SK-N-SH (cell line): ENCODE measurements at regions not wholly inside any gene's neighbourhood (a gene's known extent, or its start where the extent isn't known, plus 50 kb on each side); places are given as distances from the start of the nearest gene placed in this dataset.

ENCODE experiments used
- CTCF ChIP-seq: fragments of 200-600 bp; sonication (generic); IDR thresholded peaks from 2 replicates; pipeline ENCODE4 v1.6.1; 2017; ENCODE audit warnings: antibody characterized with exemption, mild to moderate bottlenecking, moderate library complexity
- RAD21 ChIP-seq: IDR thresholded peaks from 2 replicates; pipeline ENCODE4 v1.6.1; 2012; ENCODE audit warnings: mild to moderate bottlenecking, low read length
- TEAD4 ChIP-seq: IDR thresholded peaks from 2 replicates; pipeline ENCODE4 v1.4.0; 2012; ENCODE audit warnings: mild to moderate bottlenecking, borderline replicate concordance; ENCODE audit not compliant: insufficient read depth
- ZBTB33 ChIP-seq: IDR thresholded peaks from 2 replicates; pipeline ENCODE4 v1.4.0; 2012; ENCODE audit warnings: low read depth, borderline replicate concordance

- TF ChIP-seq TEAD4 (no peak), CTCF (no peak), ZBTB33 (no peak), RAD21 (no peak)
These were observed 189.4 kb upstream of the ECI2 start for GRCh38 chr6:4324746-4325145.
